Ecto neural progenitor cell (in vitro differentiated cells): ENCODE measurements at regions not wholly inside any gene's neighbourhood (a gene's known extent, or its start where the extent isn't known, plus 50 kb on each side); places are given as distances from the start of the nearest gene placed in this dataset.
"Not testable (repeated sequence)": the region's sequence is repeated elsewhere in the genome, so short reads cannot be mapped to it uniquely, and the experiment has no call there.

ENCODE experiments used
- DNase-seq: peaks from one replicate; pipeline ENCODE4 v3.0.0-alpha.2; 2018; ENCODE audit warnings: low spot score

- DNase-seq: no peak
Observed at GRCh38 chr4:160352637-160353036, 1249.8 kb downstream of the RAPGEF2 start.

GRCh38 chr4:160353548-160353947, 1250.7 kb downstream of the RAPGEF2 start:
- DNase-seq: no peak

- DNase-seq: no peak
Observed at GRCh38 chr4:160362478-160362877, 1259.6 kb downstream of the RAPGEF2 start.

GRCh38 chr4:160364217-160364616, 1261.3 kb downstream of the RAPGEF2 start:
- DNase-seq: no peak

- not testable (repeated sequence) for DNase-seq
Observed at GRCh38 chr4:160364665-160365064, 1261.8 kb downstream of the RAPGEF2 start.

GRCh38 chr4:160365383-160365782, 1262.5 kb downstream of the RAPGEF2 start:
- DNase-seq: not testable (repeated sequence)

GRCh38 chr4:160370046-160370445, 1267.2 kb downstream of the RAPGEF2 start:
- no peak for DNase-seq

GRCh38 chr4:160371446-160371845, 1268.6 kb downstream of the RAPGEF2 start:
- no peak for DNase-seq

GRCh38 chr4:160372390-160372789, 1269.5 kb downstream of the RAPGEF2 start:
- no peak for DNase-seq

- no peak for DNase-seq
Observed at GRCh38 chr4:160373911-160374310, 1271.0 kb downstream of the RAPGEF2 start.

GRCh38 chr4:160375772-160376452, 1273.0 kb downstream of the RAPGEF2 start:
- DNase-seq: no peak

- DNase-seq: no peak
Observed at GRCh38 chr4:160386846-160387245, 1284.0 kb downstream of the RAPGEF2 start.

- DNase-seq: no peak
Observed at GRCh38 chr4:160399826-160400225, 1296.9 kb downstream of the RAPGEF2 start.

- DNase-seq: no peak
Observed at GRCh38 chr4:160403081-160403480, 1300.2 kb downstream of the RAPGEF2 start.

GRCh38 chr4:160406263-160406825, 1303.5 kb downstream of the RAPGEF2 start:
- no peak for DNase-seq

GRCh38 chr4:160414496-160414895, 1311.6 kb downstream of the RAPGEF2 start:
- no peak for DNase-seq

- DNase-seq: no peak
Observed at GRCh38 chr4:160423879-160424451, 1321.1 kb downstream of the RAPGEF2 start.

- no peak for DNase-seq
Observed at GRCh38 chr4:160426233-160426632, 1323.4 kb downstream of the RAPGEF2 start.

- no peak for DNase-seq
Observed at GRCh38 chr4:160450876-160451275, 1348.0 kb downstream of the RAPGEF2 start.

- not testable (repeated sequence) for DNase-seq
Observed at GRCh38 chr4:160481696-160482690, 1379.1 kb downstream of the RAPGEF2 start.

GRCh38 chr4:160485071-160485687, 1382.3 kb downstream of the RAPGEF2 start:
- no peak for DNase-seq

GRCh38 chr4:160492181-160492580, 1389.3 kb downstream of the RAPGEF2 start:
- DNase-seq: no peak
